HG03469 (cell line): ENCODE measurements at regions not wholly inside any gene's neighbourhood (a gene's known extent, or its start where the extent isn't known, plus 50 kb on each side); places are given as distances from the start of the nearest gene placed in this dataset.

ENCODE experiments used
- ATAC-seq: cut with Tn5 transposase; IDR thresholded peaks from one replicate; pipeline ENCODE4 v1.9.1; 2021; ENCODE audit warnings: mild to moderate bottlenecking, moderate library complexity, moderate number of reproducible peaks; ENCODE audit not compliant: unreplicated experiment

- ATAC-seq, result no peak
Measured at GRCh38 chr2:156165742-156166141, 166.8 kb downstream of the NR4A2 start.

DNA sequence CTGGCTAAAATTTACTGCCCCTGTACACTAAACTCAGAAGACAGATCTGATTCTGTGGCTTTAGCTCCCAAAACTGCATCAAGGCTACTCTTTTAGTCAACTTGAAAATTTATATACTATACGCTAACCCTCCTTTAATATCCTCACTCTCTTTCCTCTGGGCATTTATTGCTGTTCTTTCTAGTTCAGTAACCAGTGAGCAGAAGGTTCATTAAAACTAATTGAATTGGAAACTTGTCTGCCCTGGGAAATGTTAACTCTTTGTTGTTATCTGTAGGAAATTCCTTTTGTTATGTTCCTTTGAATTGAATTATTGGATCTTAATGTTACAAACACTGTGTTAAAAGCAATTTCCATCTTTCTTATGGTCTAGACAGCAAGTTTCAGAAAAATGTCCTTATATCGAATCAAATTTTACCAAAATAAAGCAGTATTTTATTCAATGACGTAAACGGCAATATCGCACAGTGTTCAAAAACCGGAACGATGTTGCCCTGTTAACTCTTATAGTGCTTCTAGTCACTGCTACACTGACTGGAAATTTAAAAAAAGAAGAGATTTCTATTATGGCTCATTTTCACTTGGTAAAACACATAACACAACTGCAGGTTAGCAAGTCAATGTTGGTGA lies 168.3 kb downstream of the NR4A2 start:
- ATAC-seq, result no peak

DNA sequence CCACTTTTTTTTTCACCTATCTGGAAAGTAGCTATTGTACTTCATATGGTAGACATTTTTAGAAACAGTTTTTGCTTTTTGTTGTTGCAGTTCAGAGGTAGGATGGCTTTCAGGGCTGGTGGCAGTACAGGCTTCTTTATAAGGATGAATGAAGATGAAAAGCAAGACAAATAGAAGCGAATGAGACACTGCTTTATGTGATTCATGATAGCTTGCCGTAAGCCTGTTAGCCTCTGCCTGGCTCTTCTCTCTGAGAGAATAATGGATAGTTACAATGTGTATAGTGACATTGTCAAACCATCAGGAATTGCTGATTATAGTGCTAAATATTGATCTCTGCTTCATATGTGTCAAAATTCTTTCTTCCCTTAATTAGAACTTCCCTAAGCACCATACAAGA lies 173.7 kb downstream of the NR4A2 start:
- ATAC-seq, result no peak

GRCh38 chr2:156157670-156158069 lies 174.9 kb downstream of the NR4A2 start:
- ATAC-seq, result no peak

DNA sequence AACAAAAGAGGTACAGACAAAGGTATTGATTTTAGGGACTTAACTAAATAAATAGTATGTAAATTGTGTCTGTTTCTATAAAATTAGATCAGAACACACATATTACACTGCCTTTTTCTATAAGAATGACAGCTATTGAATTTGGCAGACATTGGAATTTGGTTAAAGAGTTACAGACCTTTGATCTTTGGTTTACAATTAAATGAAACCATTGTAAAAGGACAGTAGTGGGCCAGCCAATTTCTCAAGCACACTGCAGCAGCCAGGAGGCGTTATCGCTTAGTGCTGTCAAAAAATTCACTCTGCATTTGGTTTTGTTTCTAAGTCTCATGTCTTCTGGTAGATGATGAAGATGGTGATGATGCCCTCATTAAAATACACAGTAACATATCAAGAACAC lies 175.9 kb downstream of the NR4A2 start:
- ATAC-seq, result no peak

DNA sequence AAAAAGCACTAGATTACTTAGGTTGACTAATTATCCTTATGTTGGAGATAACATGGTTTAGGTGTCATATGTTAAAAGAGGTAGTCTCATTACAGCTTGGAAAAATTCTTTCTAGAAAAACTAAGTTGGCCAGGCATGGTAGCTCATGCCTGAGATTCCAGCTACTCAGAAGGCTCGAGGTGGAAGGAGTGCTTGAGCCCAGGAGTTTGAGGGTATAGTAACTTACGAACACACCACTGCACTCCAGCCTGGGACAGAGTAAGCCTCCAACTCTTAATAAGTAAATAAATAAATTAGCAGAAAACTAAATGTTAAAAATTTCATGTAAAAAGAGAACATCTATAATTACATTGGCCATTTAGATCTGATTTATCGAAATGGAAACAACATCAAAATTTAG lies 177.2 kb downstream of the NR4A2 start:
- no peak for ATAC-seq

DNA sequence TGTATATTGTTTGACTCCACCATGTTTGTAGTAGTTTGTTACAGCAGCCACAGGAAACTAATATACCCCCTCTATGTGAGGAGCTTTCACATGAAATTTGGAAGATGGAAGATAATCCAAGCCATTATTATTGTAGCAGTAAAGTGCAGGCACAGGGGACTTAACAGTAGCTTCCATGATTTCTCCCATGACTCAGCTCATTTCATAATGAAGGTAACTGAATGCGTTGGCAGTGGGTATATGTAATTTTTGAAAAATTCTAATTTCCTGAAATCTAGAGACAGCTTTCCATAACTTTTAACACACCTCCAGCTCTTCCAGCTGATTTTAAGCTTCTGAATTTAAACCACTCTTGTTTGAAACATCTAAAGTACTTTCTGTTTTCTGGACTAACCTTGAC lies 181.2 kb downstream of the NR4A2 start:
- ATAC-seq, result no peak

DNA sequence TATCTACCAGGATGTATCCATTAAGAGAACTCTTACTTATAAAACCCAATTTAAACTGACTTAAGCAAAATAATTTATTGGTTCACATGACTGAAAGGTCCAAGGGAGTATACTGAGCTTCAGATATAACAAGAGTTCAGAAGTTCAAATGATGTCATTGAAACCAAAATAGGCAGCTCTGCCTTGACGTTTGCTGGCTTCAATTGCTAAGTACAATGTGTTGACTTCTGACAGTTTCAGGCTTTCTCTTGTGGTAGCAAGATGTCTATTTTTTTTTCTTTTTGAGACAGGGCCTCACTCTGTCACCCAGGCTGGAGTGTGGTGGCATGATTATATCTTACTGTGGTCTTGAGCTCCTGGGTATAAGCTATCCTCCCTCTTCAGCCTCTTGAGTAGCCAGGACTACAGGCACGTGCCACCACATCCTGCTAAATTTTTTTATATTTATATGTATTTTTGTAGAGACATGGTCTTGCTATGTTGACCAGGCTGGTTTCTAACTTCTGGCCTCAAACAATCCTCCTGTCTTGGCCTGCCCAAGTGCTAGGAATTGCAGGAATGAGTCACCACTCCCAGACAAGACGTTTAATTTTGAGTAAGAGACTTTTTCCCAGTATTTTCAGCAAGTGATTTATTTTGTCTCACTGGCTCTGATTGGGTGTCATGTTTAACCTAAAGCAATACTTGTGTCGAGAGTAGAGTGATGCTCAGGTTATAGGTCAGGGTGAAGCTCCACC lies 184.8 kb downstream of the NR4A2 start:
- ATAC-seq, result peak; percentile 92

DNA sequence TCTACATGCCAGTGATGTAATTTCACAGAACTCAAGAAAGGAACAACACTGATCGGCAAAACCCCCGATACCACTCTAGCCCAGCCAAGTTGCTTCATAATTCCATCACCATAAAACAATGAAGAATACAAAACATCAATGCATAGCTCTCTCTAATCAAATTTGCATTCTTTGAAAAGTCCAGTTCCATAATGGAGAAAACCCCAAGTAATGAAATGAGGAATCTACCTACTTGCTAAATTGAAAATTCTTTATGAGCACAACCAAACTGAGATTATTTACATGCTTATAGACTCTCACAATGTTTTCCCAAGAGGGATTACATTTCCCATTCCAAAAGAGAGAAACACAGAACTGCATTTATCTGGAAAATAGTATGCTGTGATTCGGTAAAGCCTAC lies 186.5 kb downstream of the NR4A2 start:
- ATAC-seq, result no peak

DNA sequence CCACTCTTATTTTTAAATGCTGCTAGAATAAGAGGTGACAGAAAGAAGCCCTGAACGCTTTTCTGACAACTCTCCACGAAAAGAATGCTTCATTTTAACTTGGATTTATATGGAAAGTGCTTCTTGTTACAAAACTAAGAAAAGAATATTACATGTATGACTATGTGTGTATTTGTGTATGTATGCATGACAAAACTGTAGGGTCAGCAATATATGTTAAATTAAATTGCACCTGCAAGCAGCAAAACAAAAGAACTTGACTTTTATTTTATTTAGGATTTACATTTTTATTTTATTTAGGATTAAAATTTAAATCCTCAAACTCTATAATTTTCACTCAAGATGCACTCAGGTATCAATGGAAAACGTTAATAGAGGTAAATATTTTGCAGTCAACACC lies 187.1 kb downstream of the NR4A2 start:
- ATAC-seq, result no peak

DNA sequence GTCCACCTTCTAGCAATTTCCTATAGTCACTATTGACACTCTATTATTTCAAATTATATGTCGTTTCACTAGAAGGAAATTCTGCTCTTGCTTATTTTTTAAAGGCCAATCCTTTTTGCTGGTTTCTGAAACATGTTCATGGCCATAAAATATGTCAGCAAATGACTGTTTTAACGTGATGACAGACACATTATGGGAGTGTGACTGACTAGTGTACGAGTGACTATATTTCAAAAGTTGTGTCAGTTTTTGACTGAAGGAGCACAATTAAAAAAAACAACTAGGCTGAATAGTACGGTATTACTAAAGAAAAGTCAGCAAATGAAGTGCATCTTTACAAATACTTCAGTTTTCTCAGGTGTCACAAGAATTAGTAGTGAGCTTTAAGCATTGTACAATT lies 196.0 kb downstream of the NR4A2 start:
- ATAC-seq, result no peak

DNA sequence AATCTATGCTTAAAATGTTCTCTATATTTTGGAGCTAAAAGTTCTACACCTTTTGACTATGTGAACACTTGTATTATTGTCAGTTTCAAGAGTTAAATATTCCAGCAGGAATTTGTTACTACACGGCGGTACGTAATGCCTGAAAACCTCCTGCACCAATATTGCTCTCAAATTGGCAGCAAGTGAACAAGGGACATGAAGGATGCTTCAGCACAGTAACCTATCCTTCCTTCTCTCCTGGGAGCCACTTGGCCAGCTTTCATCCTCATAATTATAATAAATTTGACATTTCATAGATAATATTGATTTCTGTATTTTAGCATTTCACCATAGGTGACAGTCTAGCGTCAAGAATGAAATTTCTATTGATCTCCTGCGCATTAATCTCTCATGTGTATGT lies 197.6 kb downstream of the NR4A2 start:
- ATAC-seq, result no peak

GRCh38 chr2:156132941-156133340 lies 199.6 kb downstream of the NR4A2 start:
- ATAC-seq, result no peak

- no peak for ATAC-seq
Measured at GRCh38 chr2:156132130-156132529, 200.4 kb downstream of the NR4A2 start.

- no peak for ATAC-seq
Measured at GRCh38 chr2:156129227-156129626, 203.3 kb downstream of the NR4A2 start.

DNA sequence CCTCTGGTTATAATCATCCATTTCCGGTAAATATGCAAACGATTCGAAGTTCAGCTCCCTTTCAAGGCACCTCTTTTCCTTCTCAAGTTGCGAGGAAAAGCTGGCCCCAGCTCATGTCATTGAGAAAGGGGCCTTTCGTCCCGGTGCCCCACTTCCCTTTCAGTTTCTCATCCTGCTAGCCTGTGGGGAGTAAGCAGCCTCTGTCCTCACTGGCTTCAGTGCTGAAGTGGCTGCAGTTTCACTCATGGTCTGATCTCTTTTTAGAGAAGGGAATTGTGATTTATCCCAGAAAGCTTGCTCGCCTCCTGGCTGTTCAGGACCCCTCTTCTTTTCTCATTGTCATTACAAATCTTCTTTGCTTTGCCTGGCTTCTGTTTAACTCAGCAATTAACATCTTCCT lies 207.5 kb downstream of the NR4A2 start:
- ATAC-seq, result no peak

DNA sequence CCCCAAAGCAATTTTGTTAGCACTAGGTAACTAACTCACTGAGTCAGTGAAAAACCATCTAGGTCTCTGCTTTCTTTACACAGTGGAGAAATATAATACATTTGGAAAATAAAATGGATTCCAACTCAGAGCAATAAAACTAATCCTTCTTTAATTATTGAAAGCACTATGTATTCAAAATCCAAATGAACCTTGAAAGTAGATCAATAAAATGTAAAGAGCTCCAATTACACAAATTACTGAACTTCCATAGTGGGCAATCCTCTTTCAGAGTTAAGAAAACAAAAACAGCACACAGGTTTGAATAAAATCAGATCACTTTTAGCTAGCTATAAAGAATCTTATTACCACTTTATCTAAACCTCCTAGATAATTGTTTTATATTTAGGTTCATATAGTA lies 208.1 kb downstream of the NR4A2 start:
- no peak for ATAC-seq

GRCh38 chr2:156118753-156119416 lies 213.6 kb downstream of the NR4A2 start:
- no peak for ATAC-seq

- no peak for ATAC-seq
Measured at GRCh38 chr2:156116113-156116512, 216.4 kb downstream of the NR4A2 start.

DNA sequence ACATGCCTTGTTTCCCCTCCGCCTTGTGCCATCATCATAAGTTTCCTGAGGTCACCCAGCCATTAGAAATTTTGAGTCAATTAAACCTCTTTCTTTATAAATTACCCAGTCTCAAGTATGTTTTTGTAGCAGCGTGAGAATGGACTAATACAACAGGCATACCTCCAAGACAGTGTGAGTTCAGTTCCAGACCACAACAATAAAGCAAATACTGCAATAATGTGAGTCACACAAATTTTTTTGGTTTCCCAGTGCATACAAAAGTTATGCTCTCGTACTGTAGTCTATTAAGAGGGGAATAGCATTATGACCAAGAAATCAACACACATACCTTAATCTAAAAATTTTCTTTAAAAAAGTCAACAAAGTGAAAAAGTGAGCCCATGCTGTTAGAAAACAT lies 217.2 kb downstream of the NR4A2 start:
- ATAC-seq, result no peak

DNA sequence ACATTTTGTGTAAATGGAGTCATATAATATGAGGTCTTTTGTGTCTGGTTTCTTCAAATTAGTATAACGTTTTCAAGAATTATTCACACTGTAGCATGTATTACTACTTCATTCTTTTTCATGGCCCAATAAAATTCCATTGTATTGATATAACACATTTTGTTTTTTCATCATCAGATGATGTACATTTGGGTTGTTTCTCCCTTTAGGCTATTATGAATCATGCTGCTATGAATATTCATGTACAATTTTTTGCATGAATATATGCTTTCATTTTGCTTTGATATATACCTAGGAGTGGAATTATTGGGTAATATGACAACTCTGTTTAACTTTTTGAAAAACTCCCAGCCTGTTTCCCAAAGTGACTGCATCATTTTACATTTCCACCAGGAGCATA lies 220.2 kb downstream of the NR4A2 start:
- ATAC-seq, result no peak

- peak; percentile 100 for ATAC-seq
Measured at GRCh38 chr2:156110890-156111289, 221.6 kb downstream of the NR4A2 start.
